Endothelial cell of umbilical vein (primary cell): ENCODE measurements at regions not wholly inside any gene's neighbourhood (a gene's known extent, or its start where the extent isn't known, plus 50 kb on each side); places are given as distances from the start of the nearest gene placed in this dataset.

ENCODE experiments used
- BruUV-seq: library from RNA; stranded (reverse); fragments of 400-500 nt; replicated peaks from 2 replicates; lab custom pipeline; 2021; lab: Mats Ljungman, UMichigan
- CTCF ChIA-PET: fragments of 300-600, 350-600 bp; sonication (Branson Sonifier 250); formaldehyde crosslinking; loops from one replicate; lab custom pipeline; 2021; ENCODE audit warnings: antibody characterized with exemption, inconsistent platforms; lab: Charles Lee
- POLR2A ChIA-PET: fragments of 300-600, 350-600 bp; sonication (Branson Sonifier 250); formaldehyde crosslinking; loops from one replicate; lab custom pipeline; 2021; ENCODE audit warnings: antibody characterized with exemption, inconsistent platforms; lab: Charles Lee
- DNase-seq: peaks from one replicate; pipeline ENCODE4 v3.0.0-alpha.2; 2011; ENCODE audit warnings: low read depth, low spot score
- FAIRE-seq: peaks from 2 replicates; lab custom pipeline; 2011; peaks lifted over from hg19 to GRCh38; lab: Jason Lieb, UNC
- H2AFZ ChIP-seq: 2 replicates; pipeline ENCODE4 v1.6.0; 2012; ENCODE audit warnings: low read depth, low read length, control low read depth, inconsistent platforms
- H3K27ac ChIP-seq: 2 replicates; pipeline ENCODE4 v1.5.1; 2011; ENCODE audit warnings: low read depth, mild to moderate bottlenecking, control low read depth, low read length, moderate library complexity; ENCODE audit not compliant: insufficient read depth
- H3K27me3 ChIP-seq, 2 experiments: 2 replicates each; pipeline versions ENCODE4 v1.6.0 to v1.6.1; 2011; ENCODE audit warnings: low read length in 2 of 2, mixed read lengths in 1 of 2; ENCODE audit not compliant: control insufficient read depth in 2 of 2, insufficient read depth in 2 of 2
- H3K36me3 ChIP-seq, 2 experiments: 2 replicates in 1 of 2; 3 replicates in 1 of 2; pipeline ENCODE4 v1.5.1; 2011; ENCODE audit warnings: low read length in 2 of 2, mild to moderate bottlenecking in 1 of 2, moderate library complexity in 1 of 2; ENCODE audit not compliant: control insufficient read depth in 2 of 2, insufficient read depth in 2 of 2; ENCODE audit errors: extremely low read depth in 1 of 2
- H3K4me1 ChIP-seq: 3 replicates; pipeline ENCODE4 v1.5.1; 2011; ENCODE audit warnings: mild to moderate bottlenecking, low read length; ENCODE audit not compliant: control insufficient read depth, insufficient read depth; ENCODE audit errors: extremely low read depth
- H3K4me2 ChIP-seq: 2 replicates; pipeline ENCODE4 v1.6.1; 2011; ENCODE audit warnings: low read length, control low read depth, mixed read lengths; ENCODE audit not compliant: insufficient read depth
- H3K4me3 ChIP-seq, 3 experiments: fragments of 200-600 bp in 1 of 3; sonication (generic), shearing (Covaris generic) in 1 of 3; replicated peaks in 1 of 3; 2 replicates each; pipeline ENCODE4 v1.5.1; 2011 to 2016; ENCODE audit warnings: control low read depth in 3 of 3, low read length in 3 of 3, mild to moderate bottlenecking in 2 of 3, inconsistent platforms in 1 of 3, low read depth in 1 of 3, moderate library complexity in 1 of 3; ENCODE audit not compliant: insufficient read depth in 1 of 3
- H3K79me2 ChIP-seq: 2 replicates; pipeline ENCODE4 v1.6.0; 2012; ENCODE audit warnings: low read length, inconsistent platforms; ENCODE audit not compliant: control insufficient read depth, insufficient read depth
- H3K9ac ChIP-seq: replicated peaks from 2 replicates; pipeline ENCODE3; 2011; ENCODE audit warnings: low read length, control low read depth; ENCODE audit not compliant: insufficient read depth; ENCODE audit errors: extremely low read depth
- H3K9me1 ChIP-seq: replicated peaks from 3 replicates; pipeline ENCODE4 v1.6.0; 2011; ENCODE audit warnings: mild to moderate bottlenecking, low read length; ENCODE audit not compliant: control insufficient read depth, insufficient read depth; ENCODE audit errors: extremely low read depth
- H3K9me3 ChIP-seq: replicated peaks from 2 replicates; pipeline ENCODE4 v1.5.1; 2012; ENCODE audit warnings: low read length, inconsistent platforms; ENCODE audit not compliant: control insufficient read depth, insufficient read depth
- H4K20me1 ChIP-seq: replicated peaks from 2 replicates; pipeline ENCODE3; 2011; ENCODE audit warnings: mild to moderate bottlenecking, low read length; ENCODE audit not compliant: control insufficient read depth, insufficient read depth; ENCODE audit errors: extremely low read depth
- EZH2 ChIP-seq: IDR thresholded peaks from 2 replicates; pipeline ENCODE4 v1.6.1; 2012; ENCODE audit warnings: borderline replicate concordance, low read depth, mild to moderate bottlenecking, moderate library complexity, low read length, inconsistent platforms; ENCODE audit not compliant: severe bottlenecking
- FOS ChIP-seq: IDR thresholded peaks from 2 replicates; pipeline ENCODE4 v1.6.1; 2011; ENCODE audit warnings: mild to moderate bottlenecking, low read length, moderate library complexity, borderline replicate concordance; ENCODE audit not compliant: insufficient read depth
- GATA2 ChIP-seq: IDR thresholded peaks from 2 replicates; pipeline ENCODE4 v1.7.0; 2011; ENCODE audit warnings: low read depth, mild to moderate bottlenecking, moderate library complexity, mixed read lengths, low read length; ENCODE audit not compliant: insufficient read length, insufficient read depth
- MYC ChIP-seq: IDR thresholded peaks from one replicate; pipeline ENCODE4 v1.6.1; 2011; ENCODE audit warnings: mild to moderate bottlenecking, low read depth, low read length
- dilution Hi-C: fragments of 300-500 bp; cut with MboI; formaldehyde crosslinking; loops from one replicate; pipeline ENCODE4 v1.15.0; 2019; ENCODE audit warnings: low sequenced_read_pairs; ENCODE audit not compliant: extremely low pct_ligation_motif_present
- intact Hi-C: fragments of 100-400 bp; cut with micrococcal nuclease; formaldehyde crosslinking; loops from one replicate; pipeline ENCODE4 v1.10.0; 2022
- TF ChIP-seq, protein P1 (sequence below): IDR thresholded peaks from 2 replicates; pipeline ENCODE4 v1.6.1; 2011; ENCODE audit not compliant: insufficient read depth, insufficient read length

- H3K4me2 ChIP-seq: no peak overlapping the region
- no peaks in the 10 kb centered on the region for H3K36me3 ChIP-seq
- H3K4me1 ChIP-seq: no peaks in the 10 kb centered on the region
- no peak overlapping the region for H3K27ac ChIP-seq
- no TSS peak for BruUV-seq
- intact Hi-C loops: loop anchor here (10.0 kb wide), 1 partner anchor 397 kb away; no protein-coding TSS in a partner anchor
- no peaks in the 10 kb centered on the region for H3K27me3 ChIP-seq
- H3K9me3 ChIP-seq: no peaks in the 10 kb centered on the region
- ChIA-PET CTCF (interaction anchor here (1.5 kb wide), 3 partner anchors 15 to 340 kb away, joined by 3 to 4 read pairs (median 3); partner anchors contain the start of gene SEMA6D), POLR2A (no interaction called here)
- H3K9ac ChIP-seq: no peak overlapping the region
- H4K20me1 ChIP-seq: no peaks in the 10 kb centered on the region
- H3K4me3 ChIP-seq: no peak overlapping the region
- no peak for FAIRE-seq
- dilution Hi-C loops: no loop called here
- TF ChIP-seq GATA2: no peak
- peak overlapping the region; percentile 45 for H2AFZ ChIP-seq
- no peaks in the 10 kb centered on the region for H3K9me1 ChIP-seq
- peak; percentile 54 for DNase-seq
- no peaks in the 10 kb centered on the region for H3K79me2 ChIP-seq
Observed at GRCh38 chr15:47377465-47377864, 339.8 kb upstream of the SEMA6D start.

DNA sequence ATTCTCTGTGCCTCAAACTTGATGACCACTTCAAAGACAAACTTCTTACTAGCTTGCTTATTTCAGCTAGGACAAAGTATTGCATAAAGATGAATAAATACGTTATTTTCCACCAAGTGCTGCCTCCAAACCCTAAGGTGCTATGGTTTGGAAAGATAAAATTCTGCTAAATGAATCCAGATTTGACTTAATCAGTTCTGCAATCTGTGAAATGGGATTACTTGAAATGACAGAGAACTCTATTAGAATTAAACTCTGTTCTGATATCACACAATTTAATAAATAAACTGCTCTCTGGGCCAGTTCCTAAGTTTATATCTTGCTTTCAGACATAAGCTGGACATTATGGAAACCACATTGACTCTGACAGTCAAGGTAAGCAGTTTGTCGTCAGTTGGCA, 338.8 kb upstream of the SEMA6D start:
- dilution Hi-C loops: no loop called here
- BruUV-seq: no TSS peak
- H2AFZ ChIP-seq: no peak overlapping the region
- H3K4me1 ChIP-seq: peaks cover 4% of the 10 kb centered on the region
- no peaks in the 10 kb centered on the region for H4K20me1 ChIP-seq
- POLR2A ChIA-PET: no interaction called here
- H3K9ac ChIP-seq: no peak overlapping the region
- CTCF ChIA-PET: interaction anchor here (1.5 kb wide), 2 partner anchors 16 to 339 kb away, joined by 3 read pairs; partner anchors contain the start of gene SEMA6D
- TF ChIP-seq, protein P1, sequence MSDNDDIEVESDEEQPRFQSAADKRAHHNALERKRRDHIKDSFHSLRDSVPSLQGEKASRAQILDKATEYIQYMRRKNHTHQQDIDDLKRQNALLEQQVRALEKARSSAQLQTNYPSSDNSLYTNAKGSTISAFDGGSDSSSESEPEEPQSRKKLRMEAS: no peak
- TF ChIP-seq MYC (no peak), EZH2 (no peak), FOS (no peak), GATA2 (no peak)
- DNase-seq (no peak), FAIRE-seq (no peak)
- no peaks in the 10 kb centered on the region for H3K79me2 ChIP-seq
- no peaks in the 10 kb centered on the region for H3K9me1 ChIP-seq
- H3K9me3 ChIP-seq: no peaks in the 10 kb centered on the region
- no peak overlapping the region for H3K4me3 ChIP-seq
- no peak overlapping the region for H3K27ac ChIP-seq
- intact Hi-C loops: loop anchor here (10.0 kb wide), 1 partner anchor 396 kb away; no protein-coding TSS in a partner anchor
- H3K36me3 ChIP-seq: no peaks in the 10 kb centered on the region
- no peaks in the 10 kb centered on the region for H3K27me3 ChIP-seq
- no peak overlapping the region for H3K4me2 ChIP-seq
